RWPE2 (cell line): ENCODE measurements at regions not wholly inside any gene's neighbourhood (a gene's known extent, or its start where the extent isn't known, plus 50 kb on each side); places are given as distances from the start of the nearest gene placed in this dataset.

Source experiments
- ATAC-seq: fragments of 200-7000 bp; cut with Tn5 transposase; 3 replicates; pipeline ENCODE4 v1.9.1; 2021; ENCODE audit warnings: low read depth
- DNase-seq: peaks from one replicate; pipeline ENCODE4 v3.0.0-alpha.2; 2020; ENCODE audit warnings: low spot score
- H3K27ac ChIP-seq: fragments of 450-650 bp; 2 replicates; pipeline ENCODE4 v1.5.1; 2017; ENCODE audit warnings: mild to moderate bottlenecking; ENCODE audit not compliant: poor library complexity, severe bottlenecking
- H3K27me3 ChIP-seq: fragments of 250-450 bp; sonication (Bioruptor Pico); 2 replicates; pipeline ENCODE4 v1.5.1; 2021; ENCODE audit warnings: mild to moderate bottlenecking, moderate library complexity; ENCODE audit not compliant: insufficient read depth, poor library complexity, severe bottlenecking
- H3K36me3 ChIP-seq: fragments of 250-450 bp; sonication (Bioruptor Pico); 2 replicates; pipeline ENCODE4 v1.5.1; 2020; ENCODE audit warnings: low read depth, mild to moderate bottlenecking, moderate library complexity
- H3K4me1 ChIP-seq: fragments of 250-450 bp; sonication (Bioruptor Pico); 2 replicates; pipeline ENCODE4 v1.5.1; 2021; ENCODE audit warnings: mild to moderate bottlenecking, moderate library complexity; ENCODE audit not compliant: insufficient read depth, poor library complexity, severe bottlenecking
- H3K4me3 ChIP-seq: fragments of 250-450 bp; sonication (Bioruptor Pico); 2 replicates; pipeline ENCODE4 v1.5.1; 2021; ENCODE audit warnings: mild to moderate bottlenecking, moderate library complexity; ENCODE audit not compliant: severe bottlenecking
- H3K9me3 ChIP-seq: fragments of 250-450 bp; sonication (Bioruptor Pico); 2 replicates; pipeline ENCODE4 v1.5.1; 2021; ENCODE audit warnings: mild to moderate bottlenecking, moderate library complexity; ENCODE audit not compliant: severe bottlenecking
- CTCF ChIP-seq: fragments of 450-650 bp; IDR thresholded peaks from one replicate; pipeline ENCODE4 v1.5.1; 2017; ENCODE audit warnings: mild to moderate bottlenecking, moderate library complexity; ENCODE audit not compliant: poor library complexity, severe bottlenecking

- H3K27ac ChIP-seq, result peak overlapping the region; percentile 97
- ATAC-seq (no peak), DNase-seq (no peak)
- H3K36me3 ChIP-seq, result peaks cover 4% of the 10 kb centered on the region; the same call in 1 of the 2 replicates
- peaks cover 16% of the 10 kb centered on the region for H3K4me1 ChIP-seq
- H3K4me3 ChIP-seq, result no peak overlapping the region
- TF ChIP-seq CTCF, result no peak
- peaks cover 5% of the 10 kb centered on the region for H3K9me3 ChIP-seq
- H3K27me3 ChIP-seq, result no peaks in the 10 kb centered on the region
Measured at GRCh38 chr11:86726770-86727504, 54.5 kb upstream of the ME3 start.

- TF ChIP-seq CTCF, result no peak
- H3K4me3 ChIP-seq, result no peak overlapping the region
- peak; percentile 70 for ATAC-seq
- H3K27me3 ChIP-seq, result no peaks in the 10 kb centered on the region
- peaks cover 16% of the 10 kb centered on the region for H3K4me1 ChIP-seq
- peak overlapping the region; percentile 97 for H3K27ac ChIP-seq
- H3K9me3 ChIP-seq, result peaks cover 5% of the 10 kb centered on the region
- peaks cover 4% of the 10 kb centered on the region; the same call in 1 of the 2 replicates for H3K36me3 ChIP-seq
- DNase-seq, result no peak
Measured at GRCh38 chr11:86726118-86726753, 53.8 kb upstream of the ME3 start.

GRCh38 chr11:86724137-86724536 is 51.7 kb upstream of the ME3 start:
- peaks cover 5% of the 10 kb centered on the region for H3K9me3 ChIP-seq
- H3K4me3 ChIP-seq, result no peak overlapping the region
- H3K27me3 ChIP-seq, result no peaks in the 10 kb centered on the region
- peaks cover 33% of the 10 kb centered on the region for H3K4me1 ChIP-seq
- peaks cover 4% of the 10 kb centered on the region; the same call in 1 of the 2 replicates for H3K36me3 ChIP-seq
- ATAC-seq (peak; percentile 49; the same call in 2 of the 3 replicates), DNase-seq (no peak)
- no peak for TF ChIP-seq CTCF
- peak overlapping the region; percentile 97 for H3K27ac ChIP-seq

- Histone ChIP-seq H3K4me3 (no peak overlapping the region), H3K9me3 (peaks cover 5% of the 10 kb centered on the region), H3K36me3 (peaks cover 4% of the 10 kb centered on the region; the same call in 1 of the 2 replicates), H3K4me1 (peaks cover 35% of the 10 kb centered on the region), H3K27ac (peak overlapping the region; percentile 97), H3K27me3 (no peaks in the 10 kb centered on the region)
- ATAC-seq (no peak), DNase-seq (no peak)
- no peak for TF ChIP-seq CTCF
Measured at GRCh38 chr11:86723281-86723680, 50.9 kb upstream of the ME3 start.
